Parathyroid adenoma (tissue), 2 donors: ENCODE measurements at regions not wholly inside any gene's neighbourhood (a gene's known extent, or its start where the extent isn't known, plus 50 kb on each side); places are given as distances from the start of the nearest gene placed in this dataset.
A peak's percentile ranks its signal among the peaks of the same experiment; 100 is the strongest.

Source experiments
- H2AFZ ChIP-seq: fragments of 300-600 bp; sonication (generic); one replicate; pipeline ENCODE4 v1.7.0; 2017; ENCODE audit warnings: antibody characterized with exemption, mild to moderate bottlenecking
- H3K27ac ChIP-seq: fragments of 300-600 bp; sonication (generic); one replicate; pipeline ENCODE4 v1.7.0; 2017
- H3K27me3 ChIP-seq: fragments of 300-600 bp; sonication (generic); one replicate; pipeline ENCODE4 v1.7.0; 2017; ENCODE audit warnings: low read length; ENCODE audit not compliant: control insufficient read depth, insufficient read depth
- H3K36me3 ChIP-seq: fragments of 300-600 bp; sonication (generic); one replicate; pipeline ENCODE4 v1.7.0; 2017; ENCODE audit warnings: low read length; ENCODE audit not compliant: control insufficient read depth, insufficient read depth
- H3K4me1 ChIP-seq: fragments of 300-600 bp; sonication (generic); one replicate; pipeline ENCODE4 v1.7.0; 2017; ENCODE audit warnings: control low read depth
- H3K4me2 ChIP-seq: fragments of 300-600 bp; sonication (generic); one replicate; pipeline ENCODE4 v1.7.0; 2017; ENCODE audit warnings: low read length
- H3K4me3 ChIP-seq: fragments of 300-600 bp; sonication (generic); one replicate; pipeline ENCODE4 v1.7.0; 2017; ENCODE audit warnings: low read depth, low read length
- H3K79me2 ChIP-seq: fragments of 300-600 bp; sonication (generic); one replicate; pipeline ENCODE4 v1.7.0; 2017; ENCODE audit warnings: control low read depth
- H3K9ac ChIP-seq: fragments of 300-600 bp; sonication (generic); one replicate; pipeline ENCODE4 v1.7.0; 2017; ENCODE audit warnings: mild to moderate bottlenecking
- H3K9me3 ChIP-seq: fragments of 300-600 bp; sonication (generic); one replicate; pipeline ENCODE4 v1.7.0; 2017; ENCODE audit warnings: low read length; ENCODE audit not compliant: control insufficient read depth
- CTCF ChIP-seq: fragments of 300-600 bp; sonication (generic); IDR thresholded peaks from one replicate; pipeline ENCODE4 v1.7.0; 2017; ENCODE audit warnings: antibody characterized with exemption, mild to moderate bottlenecking
- donor health status: primary hyperparathyroidism.

- TF ChIP-seq CTCF: no peak
- Histone ChIP-seq H3K4me3 (no peak overlapping the region), H3K9me3 (no peaks in the 10 kb centered on the region), H3K27me3 (no peaks in the 10 kb centered on the region), H3K4me2 (no peak overlapping the region), H3K79me2 (no peaks in the 10 kb centered on the region), H3K27ac (no peak overlapping the region), H3K4me1 (no peaks in the 10 kb centered on the region), H2AFZ (no peak overlapping the region), H3K9ac (no peak overlapping the region), H3K36me3 (no peaks in the 10 kb centered on the region)
Observed at GRCh38 chr18:25842665-25843064, 247.7 kb downstream of the SS18 start.

- Histone ChIP-seq H3K4me1 (no peaks in the 10 kb centered on the region), H3K4me3 (no peak overlapping the region), H3K9me3 (no peaks in the 10 kb centered on the region), H3K9ac (no peak overlapping the region), H3K27ac (no peak overlapping the region), H3K36me3 (no peaks in the 10 kb centered on the region), H3K4me2 (no peak overlapping the region), H2AFZ (no peak overlapping the region), H3K79me2 (no peaks in the 10 kb centered on the region), H3K27me3 (no peaks in the 10 kb centered on the region)
- no peak for TF ChIP-seq CTCF
Observed at GRCh38 chr18:25834061-25834460, 256.4 kb downstream of the SS18 start.

- Histone ChIP-seq H3K4me3 (no peak overlapping the region), H3K4me2 (no peak overlapping the region), H3K27me3 (no peaks in the 10 kb centered on the region), H3K4me1 (no peaks in the 10 kb centered on the region), H3K9me3 (no peaks in the 10 kb centered on the region), H3K36me3 (no peaks in the 10 kb centered on the region), H2AFZ (no peak overlapping the region), H3K79me2 (no peaks in the 10 kb centered on the region), H3K9ac (no peak overlapping the region), H3K27ac (no peak overlapping the region)
- TF ChIP-seq CTCF: peak; percentile 34
Observed at GRCh38 chr18:25832001-25832604, 258.3 kb downstream of the SS18 start.

GRCh38 chr18:25831301-25831701 lies 259.1 kb downstream of the SS18 start:
- Histone ChIP-seq H3K27ac (no peak overlapping the region), H2AFZ (no peak overlapping the region), H3K27me3 (no peaks in the 10 kb centered on the region), H3K9me3 (no peaks in the 10 kb centered on the region), H3K36me3 (no peaks in the 10 kb centered on the region), H3K79me2 (no peaks in the 10 kb centered on the region), H3K4me2 (no peak overlapping the region), H3K4me3 (no peak overlapping the region), H3K4me1 (no peaks in the 10 kb centered on the region), H3K9ac (no peak overlapping the region)
- no peak for TF ChIP-seq CTCF

- H3K4me1 ChIP-seq: no peaks in the 10 kb centered on the region
- no peaks in the 10 kb centered on the region for H3K9me3 ChIP-seq
- no peak overlapping the region for H3K4me3 ChIP-seq
- H2AFZ ChIP-seq: no peak overlapping the region
- H3K4me2 ChIP-seq: no peak overlapping the region
- H3K27ac ChIP-seq: no peak overlapping the region
- no peak overlapping the region for H3K9ac ChIP-seq
- no peaks in the 10 kb centered on the region for H3K27me3 ChIP-seq
- no peaks in the 10 kb centered on the region for H3K36me3 ChIP-seq
- H3K79me2 ChIP-seq: no peaks in the 10 kb centered on the region
- TF ChIP-seq CTCF: no peak
Observed at GRCh38 chr18:25830787-25831186, 259.6 kb downstream of the SS18 start.
